HG02885 (cell line): ENCODE measurements at regions not wholly inside any gene's neighbourhood (a gene's known extent, or its start where the extent isn't known, plus 50 kb on each side); places are given as distances from the start of the nearest gene placed in this dataset.

Experiments
- ATAC-seq: cut with Tn5 transposase; IDR thresholded peaks from one replicate; pipeline ENCODE4 v1.9.1; 2021; ENCODE audit warnings: mild to moderate bottlenecking; ENCODE audit not compliant: unreplicated experiment, poor library complexity

DNA sequence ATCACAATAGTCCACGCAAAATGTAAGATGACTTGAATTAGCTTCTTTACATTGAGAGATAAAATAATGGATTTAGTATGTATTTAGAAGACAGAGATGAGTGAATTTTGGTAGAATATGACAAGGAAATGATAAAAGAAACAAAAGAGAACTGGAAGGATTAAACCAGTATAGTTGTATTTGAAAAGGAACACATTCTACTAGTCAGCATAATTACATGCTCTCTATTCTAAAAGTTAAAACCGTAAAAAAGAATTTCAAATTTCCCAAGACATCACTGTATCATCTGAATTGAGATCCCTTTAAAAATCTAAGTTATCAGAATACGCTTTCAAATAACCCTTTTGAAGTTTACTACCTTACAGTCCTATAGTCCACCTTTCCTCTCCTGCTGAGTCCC is 1156.7 kb upstream of the PCDH9 start:
- no peak for ATAC-seq

DNA sequence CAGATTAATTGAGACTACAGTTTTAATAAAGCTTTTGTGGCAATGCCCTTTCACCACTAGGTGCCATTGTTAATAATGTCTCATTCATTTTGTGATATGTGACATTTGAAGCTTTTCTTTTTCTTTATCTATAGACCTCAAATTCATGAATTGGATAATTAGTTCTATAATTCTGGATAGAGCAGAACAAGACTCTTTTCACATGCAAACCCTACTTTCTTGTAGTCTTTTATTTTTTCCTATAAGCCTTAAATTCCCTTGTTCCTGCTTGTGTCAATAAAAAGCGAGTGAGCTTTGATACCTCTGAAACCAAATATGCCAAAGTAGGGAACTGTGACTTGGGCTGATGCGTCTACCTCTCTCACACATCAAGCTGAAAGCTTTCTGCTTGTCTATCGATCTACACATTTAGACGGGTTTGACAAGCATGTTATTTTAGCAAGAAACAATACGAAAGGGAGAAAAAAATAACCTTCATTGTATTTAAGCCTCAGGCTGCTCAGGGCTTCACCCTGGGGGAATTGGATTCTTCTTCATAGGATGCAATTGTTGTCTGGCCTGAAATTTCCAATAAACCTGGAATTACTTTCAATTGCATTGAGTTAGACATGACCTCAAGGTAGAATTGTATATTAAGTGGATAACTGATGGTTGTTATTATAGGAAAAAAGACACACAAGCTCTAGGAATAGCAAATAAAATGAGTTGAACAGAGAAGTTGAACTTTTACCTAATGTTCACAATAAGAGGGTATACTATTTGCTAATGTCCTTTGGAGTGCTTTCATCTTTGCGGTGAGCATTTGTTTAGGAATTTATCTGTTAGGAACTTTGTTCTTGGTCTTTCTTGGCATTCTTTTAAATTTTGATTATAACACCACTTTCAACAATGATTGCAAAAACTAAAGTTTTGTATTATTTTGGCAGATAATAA is 1150.2 kb upstream of the PCDH9 start:
- no peak for ATAC-seq

DNA sequence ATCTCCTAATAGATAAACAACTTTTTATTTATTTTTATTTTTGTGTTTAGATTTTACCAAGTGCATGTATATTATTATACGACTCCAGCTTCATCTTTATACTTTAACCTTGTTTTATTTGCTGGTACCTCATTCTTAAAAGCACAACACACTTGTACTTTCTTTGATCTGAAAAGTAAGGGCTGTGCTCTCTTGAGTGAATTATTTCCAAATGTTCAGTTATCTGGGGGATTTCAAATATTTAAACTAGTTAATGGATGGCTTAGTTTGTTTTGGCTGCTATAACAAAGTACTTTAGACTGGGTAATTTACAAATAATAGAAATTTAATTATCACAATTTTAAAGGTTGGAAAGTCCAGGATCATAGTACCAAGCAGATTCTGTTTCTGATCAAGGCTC is 1148.2 kb upstream of the PCDH9 start:
- ATAC-seq = no peak

DNA sequence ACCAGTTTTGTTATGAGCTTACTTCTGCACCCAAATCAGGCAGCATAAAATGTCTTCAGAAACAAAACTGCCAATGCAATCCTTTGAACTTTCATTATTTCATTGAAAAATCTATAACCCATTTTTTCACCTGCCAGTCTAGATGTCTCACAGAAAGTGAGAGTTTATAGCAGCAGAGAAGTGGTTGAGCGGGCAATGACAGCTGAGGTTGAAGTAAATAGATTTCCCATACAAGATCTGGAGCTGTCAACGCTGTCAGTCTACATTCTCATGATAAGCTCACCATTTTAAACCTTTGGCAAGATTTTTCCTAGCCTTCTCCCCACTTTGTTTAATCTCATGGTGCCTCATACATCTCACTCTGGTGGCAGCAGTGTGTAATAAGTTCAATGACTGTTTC is 1144.9 kb upstream of the PCDH9 start:
- ATAC-seq = no peak

DNA sequence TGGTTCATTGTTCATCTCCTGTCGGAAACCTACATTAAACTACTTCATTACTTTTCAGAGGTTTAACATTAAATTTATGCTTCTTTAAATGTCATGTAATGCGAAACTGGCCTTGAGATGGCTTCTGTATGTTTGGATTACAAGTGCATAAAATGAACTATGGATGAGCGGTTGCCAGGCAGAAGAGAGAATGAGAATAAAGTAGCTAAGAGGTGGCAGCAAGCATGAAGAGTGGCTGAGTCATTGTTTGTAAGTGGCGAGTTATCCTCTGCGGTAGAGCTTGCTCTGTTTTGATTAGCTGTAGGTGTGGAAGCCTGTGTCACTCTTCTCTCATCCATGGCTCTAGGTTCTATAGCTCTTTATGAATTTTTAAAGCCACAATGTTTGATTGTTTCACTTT is 1139.6 kb upstream of the PCDH9 start:
- ATAC-seq = no peak

DNA sequence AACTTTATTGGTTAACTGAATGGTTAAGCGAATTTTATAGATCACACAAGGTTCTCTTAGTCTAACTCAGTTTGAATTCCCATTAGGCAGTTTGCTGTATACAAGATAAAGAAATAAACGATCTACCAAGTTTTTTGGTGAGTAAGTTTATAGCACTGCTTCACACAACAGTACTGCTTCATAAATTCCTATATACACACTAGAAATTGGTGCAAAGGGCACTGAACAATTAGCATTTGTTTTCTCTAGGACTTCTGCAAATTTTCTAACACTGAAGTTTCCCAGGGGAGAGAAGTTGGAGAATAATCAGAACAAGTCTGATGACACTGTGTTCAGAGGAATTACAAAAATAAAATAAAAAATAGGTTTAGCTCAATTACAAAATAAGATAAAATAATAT is 1138.8 kb upstream of the PCDH9 start:
- no peak for ATAC-seq

DNA sequence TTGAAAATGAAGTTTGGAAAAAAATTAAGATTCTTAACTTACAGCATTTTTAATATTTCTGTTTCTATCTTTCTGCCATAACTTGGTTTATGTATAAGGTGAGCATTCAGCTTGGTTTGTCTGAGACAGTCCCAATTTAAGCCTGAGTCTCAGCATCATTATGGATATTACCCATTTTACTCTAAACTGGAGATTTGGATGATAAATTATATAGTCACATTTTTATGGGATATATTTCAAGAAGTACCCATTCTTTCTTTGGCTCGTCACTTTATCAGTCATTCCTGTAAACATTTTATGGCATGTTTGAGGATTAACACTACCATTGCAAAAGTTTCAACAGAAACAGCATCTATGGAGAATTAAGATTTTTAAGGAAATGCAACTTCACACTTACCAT is 1129.0 kb upstream of the PCDH9 start:
- no peak for ATAC-seq

DNA sequence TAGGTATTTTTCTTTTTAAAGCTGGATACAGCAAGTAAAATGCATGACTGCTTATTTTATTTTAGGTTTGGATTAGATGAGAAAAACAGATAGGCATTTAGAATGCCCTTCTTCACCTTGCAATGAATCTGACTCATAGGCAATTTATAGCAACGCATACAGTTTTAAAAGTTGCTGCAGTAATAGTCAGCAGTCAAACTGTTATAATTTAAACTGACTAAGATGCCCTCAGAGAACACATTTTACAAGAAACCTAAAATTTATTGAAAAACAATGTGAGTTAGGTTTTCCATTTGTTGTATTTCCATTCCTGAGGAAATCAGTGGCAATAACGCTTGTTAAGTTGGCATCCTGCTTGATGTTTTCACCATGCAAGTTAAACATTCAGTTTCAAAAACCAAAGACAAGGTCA is 1128.2 kb upstream of the PCDH9 start:
- ATAC-seq = no peak

DNA sequence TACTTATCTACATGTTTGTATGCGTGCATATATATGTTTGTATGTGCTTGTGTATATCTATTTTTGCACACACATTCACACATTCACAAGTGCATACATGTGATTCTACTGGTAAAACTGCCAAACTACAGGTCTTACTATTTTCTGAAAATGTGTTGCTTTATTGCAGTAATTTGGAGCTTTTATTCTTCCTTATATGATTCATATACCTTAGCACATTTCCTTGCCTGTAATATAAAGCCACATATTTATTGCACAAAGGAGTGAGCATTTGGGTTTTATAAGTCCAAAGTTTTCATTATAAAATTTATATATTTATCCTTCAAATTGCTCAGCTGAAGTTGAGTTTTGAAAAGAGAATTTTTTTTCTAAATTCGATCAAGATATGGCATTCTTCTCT is 1120.4 kb upstream of the PCDH9 start:
- ATAC-seq = no peak

DNA sequence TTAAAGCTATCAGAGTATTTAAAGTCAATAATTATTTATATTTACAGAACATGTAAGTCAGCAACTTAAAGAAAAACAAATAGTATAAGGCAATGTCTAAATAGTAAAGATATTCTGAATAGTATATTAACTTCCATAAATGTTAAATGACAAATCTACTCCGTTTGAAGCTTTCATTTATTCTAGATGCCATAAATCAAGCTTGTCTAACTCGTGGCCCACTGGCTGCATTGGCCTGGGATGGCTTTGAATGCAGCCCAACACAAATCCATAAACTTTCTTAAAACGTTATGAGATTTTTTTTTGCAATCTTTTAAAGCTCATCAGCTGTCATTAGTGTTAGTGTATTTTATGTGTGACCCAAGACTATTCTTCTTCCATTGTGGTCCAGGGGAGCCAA is 1117.1 kb upstream of the PCDH9 start:
- no peak for ATAC-seq

DNA sequence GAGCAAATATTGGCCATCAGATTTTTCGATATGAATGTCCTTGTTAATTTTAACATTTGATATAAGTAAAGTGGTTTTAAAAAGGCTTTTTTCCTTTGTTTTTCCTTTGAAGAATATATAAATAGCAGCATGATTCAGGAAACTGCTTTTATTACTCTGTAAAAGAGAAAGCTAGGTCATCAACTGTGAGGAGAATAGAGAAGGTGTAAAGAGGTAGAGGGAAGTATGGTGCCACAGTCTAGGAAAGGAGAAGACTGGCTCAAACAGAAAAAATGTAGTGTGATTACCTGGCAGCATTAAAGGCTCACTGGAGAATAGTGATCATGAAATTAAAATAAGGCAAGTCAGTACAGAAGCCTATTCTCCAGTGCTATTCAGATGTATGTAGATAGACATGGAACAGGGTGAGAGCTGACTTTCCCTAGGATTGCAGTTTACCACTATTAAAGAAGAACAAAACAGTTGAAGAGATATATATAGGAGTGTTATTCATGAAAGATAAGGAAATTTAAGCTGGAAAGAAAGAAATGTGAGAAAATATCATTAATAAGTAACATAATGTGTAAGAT is 1115.9 kb upstream of the PCDH9 start:
- ATAC-seq = no peak

DNA sequence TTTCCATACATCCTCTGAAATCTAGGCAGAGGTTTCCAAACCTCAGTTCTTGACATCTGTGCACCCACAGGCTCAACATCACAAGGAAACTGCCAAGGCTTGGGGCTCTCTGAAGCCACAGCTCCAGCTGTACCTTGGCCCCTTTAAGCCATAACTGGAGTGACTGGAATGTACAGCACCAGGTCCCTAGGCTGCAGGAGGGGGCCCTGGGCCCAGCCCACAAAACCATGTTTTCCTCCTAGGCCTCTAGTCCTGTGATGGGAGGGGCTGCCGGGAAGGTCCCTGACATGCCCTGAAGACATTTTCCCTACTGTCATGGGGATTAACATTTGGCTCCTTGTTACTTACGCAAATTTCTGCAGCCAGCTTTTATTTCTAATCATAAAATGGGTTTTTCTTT is 1093.0 kb upstream of the PCDH9 start:
- no peak for ATAC-seq

DNA sequence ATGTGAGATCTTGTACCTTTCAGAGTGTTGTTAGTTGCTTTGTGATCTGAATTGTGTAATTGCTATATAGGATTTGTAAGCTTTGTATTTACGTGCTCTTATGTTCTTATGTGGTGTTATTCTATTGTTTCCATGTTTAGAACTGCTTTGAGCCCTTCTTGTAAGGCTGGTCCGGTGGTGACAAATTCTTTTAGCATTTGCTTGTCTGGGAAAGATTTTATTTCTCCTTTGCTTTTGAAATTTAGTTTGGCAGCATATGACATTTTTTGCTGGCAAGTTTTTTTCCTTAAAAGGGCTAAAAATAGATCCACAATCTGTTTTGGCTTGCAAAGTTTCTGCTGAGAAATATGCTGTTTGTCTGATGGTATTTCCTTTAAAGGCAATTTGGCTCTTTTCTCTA is 1089.2 kb upstream of the PCDH9 start:
- ATAC-seq = no peak

DNA sequence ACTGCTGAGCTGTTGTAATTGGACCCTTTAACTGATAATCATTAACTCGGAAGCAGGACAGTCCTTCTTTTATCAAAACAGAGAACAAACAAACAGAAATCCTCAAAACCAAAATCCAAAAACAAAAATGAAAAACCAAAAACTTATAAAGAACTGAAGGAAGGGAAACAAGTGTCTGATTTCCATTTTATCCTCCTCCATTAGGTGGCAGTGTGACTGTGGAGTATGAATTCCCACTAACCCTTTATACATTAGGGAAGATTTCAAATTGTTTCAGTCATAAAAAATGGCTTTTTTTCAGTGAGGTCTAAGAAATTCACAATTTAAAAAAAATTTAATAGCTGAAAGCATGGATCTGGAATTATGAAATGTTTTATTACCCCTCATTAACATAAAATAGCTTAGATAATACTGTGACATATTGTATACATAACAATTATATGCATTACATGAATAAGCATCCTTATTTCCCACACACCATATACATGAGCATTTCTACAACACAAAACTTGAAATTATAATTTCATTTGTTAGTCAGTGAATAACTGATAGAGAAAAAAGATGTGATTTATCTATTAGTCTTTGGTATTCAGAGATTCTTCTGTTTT is 1074.3 kb upstream of the PCDH9 start:
- peak; percentile 85 for ATAC-seq

DNA sequence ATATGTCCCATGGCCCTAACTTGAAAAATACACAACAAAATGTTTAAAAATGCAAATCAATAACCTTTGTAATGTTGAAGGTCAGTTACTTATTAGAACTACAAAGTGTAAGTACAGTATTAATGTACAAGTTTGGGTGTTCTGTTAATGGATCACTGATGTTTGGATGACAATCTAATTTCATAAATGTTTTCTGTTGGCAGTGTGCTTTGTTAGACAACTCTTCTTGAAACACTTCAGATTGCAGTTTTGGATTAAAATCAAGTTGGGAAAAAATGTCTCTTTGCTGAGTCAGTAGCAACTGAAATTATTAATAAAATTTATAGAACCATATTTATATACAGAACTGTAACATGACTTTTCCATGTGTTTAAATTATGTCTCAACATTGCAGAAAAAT is 1063.5 kb upstream of the PCDH9 start:
- no peak for ATAC-seq

DNA sequence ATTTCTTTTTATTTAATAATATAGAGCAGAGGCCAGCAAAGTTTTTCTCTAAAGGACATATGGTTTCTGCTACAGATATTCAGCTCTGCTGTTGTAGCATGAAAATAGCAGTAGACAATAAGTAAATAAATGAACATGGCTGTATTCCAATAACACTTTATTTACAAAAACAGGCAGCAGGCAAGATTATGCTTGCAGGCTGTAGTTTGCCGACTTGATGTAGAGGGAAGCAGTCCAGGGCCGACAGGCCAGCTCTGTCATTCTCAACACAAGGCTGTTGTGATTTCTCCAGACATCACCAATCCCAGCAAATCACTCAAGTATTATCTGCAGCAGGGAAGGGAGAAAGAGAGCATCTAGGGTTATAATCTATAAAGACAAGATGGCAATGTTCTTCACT is 1062.5 kb upstream of the PCDH9 start:
- no peak for ATAC-seq

DNA sequence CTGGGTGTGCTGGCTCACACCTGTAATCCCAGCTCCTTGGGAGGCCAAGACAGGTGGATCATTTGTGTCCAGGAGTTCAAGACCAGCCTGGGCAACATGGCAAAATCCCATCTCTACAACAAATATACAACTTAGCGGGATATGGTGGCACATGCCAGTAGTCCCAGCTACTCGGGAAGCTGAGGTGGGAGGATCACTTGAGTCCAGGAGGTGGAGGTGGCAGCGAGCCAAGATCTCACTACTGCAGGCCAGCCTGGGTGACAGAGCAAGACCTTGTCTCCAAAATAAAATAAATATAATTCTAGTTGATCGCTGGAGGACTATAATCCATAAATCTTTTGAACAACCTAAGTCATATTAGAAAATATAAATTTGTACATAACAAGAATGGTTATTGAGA is 1061.5 kb upstream of the PCDH9 start:
- ATAC-seq = no peak

DNA sequence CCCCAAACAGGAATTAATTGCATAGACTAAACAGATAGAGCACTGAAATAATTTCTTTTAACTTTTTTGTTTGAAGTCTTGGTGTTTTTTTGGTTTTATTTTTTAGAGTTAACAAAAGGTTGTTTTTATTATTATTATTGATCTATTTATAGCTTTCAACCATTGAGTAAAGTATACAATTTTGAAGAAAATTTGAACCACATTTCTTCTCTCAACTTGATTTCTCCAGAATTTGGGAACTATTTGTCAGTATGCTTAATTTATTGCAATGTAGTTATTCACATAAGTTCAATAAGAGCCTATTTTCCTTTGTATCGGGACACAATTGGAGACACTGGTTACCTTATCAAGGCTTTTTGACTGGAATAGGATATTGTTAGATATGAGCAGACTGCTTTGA is 1045.6 kb upstream of the PCDH9 start:
- no peak for ATAC-seq

DNA sequence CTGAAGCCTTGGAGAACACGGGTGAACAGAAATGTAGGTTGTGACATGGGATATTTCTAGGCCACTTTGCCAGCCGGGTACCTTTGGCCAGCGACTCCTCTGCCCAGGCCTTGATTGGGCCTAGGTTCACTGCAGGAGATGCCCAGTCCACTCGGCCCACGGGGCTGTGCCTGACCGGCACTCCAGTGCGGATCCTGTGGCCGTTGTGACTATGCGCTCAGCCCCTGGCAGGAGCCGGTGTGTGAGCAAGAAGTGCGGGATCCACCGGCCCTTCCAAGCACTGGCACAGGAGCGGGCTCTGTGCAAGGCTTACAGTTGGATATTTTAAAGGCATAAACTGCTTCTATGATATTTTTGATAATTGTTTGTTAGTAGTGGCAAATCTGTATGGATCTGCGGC is 1042.5 kb upstream of the PCDH9 start:
- ATAC-seq = no peak

DNA sequence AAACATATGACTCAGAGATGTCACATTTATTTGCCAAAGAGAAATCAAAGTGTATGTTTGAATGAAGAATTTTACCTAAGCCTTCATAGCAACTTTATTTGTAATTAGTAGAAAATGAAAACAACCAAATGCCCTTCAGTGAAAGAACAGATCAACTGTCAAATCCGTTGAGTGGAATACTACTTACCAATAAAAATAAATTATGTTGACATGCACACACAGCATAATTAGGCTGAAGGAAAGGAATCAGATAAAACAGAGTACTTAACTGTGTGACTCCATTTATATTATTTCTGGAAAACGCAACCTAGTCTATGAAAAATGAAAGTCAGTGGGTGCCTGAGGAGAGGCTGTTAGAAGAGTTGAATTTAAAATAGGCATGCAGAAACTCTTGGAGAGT is 1034.6 kb upstream of the PCDH9 start:
- no peak for ATAC-seq

DNA sequence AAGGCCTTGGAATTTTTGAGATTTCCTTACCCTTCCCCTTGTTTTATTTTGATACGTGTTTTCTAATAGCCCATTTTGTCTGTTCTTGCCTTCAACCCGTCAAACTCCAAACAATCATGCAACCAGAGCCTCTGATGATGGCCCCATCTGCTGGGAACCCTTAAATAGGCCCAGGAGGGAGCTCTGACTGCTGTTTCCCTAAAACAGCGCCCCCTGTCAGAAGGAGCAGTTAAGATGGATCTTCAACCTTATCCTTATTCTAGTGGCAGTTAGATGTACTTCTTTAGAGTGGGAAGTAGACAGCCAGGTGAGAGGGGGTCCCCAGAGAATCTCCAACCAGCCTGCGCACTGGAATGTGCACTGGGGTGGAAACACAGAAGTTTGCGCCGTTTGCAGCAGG is 1031.0 kb upstream of the PCDH9 start:
- no peak for ATAC-seq
